C4-2B (cell line): ENCODE measurements at regions not wholly inside any gene's neighbourhood (a gene's known extent, or its start where the extent isn't known, plus 50 kb on each side); places are given as distances from the start of the nearest gene placed in this dataset.

Experiments
- ZFX ChIP-seq: fragments of 450-650 bp; IDR thresholded peaks from 2 replicates; pipeline ENCODE4 v1.6.1; 2017
- TF ChIP-seq, protein P1 (sequence below): fragments of 450-650 bp; conservative IDR thresholded peaks from 2 replicates; pipeline ENCODE4 v1.5.1; 2017; ENCODE audit warnings: mild to moderate bottlenecking

DNA sequence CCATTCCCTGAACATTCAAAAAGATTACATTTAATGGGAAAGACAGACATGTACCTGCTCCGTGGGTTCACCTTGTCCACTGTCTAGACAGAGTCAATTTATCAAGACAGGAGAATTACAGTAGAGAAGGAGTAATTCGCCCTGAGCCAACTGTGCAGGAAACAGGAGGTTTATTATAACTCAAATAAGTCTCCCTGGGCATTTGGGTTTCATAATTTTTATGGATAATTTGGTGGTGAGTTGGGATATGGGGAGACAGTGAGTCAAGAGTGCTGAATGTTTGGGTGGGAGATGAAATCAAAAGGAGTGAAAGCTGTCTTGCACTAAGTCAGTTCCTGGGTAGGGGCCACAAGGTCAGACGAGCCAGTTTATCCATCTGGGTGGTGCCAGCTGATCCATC, 165.9 kb upstream of the NAMPT start:
- TF ChIP-seq, protein P1, sequence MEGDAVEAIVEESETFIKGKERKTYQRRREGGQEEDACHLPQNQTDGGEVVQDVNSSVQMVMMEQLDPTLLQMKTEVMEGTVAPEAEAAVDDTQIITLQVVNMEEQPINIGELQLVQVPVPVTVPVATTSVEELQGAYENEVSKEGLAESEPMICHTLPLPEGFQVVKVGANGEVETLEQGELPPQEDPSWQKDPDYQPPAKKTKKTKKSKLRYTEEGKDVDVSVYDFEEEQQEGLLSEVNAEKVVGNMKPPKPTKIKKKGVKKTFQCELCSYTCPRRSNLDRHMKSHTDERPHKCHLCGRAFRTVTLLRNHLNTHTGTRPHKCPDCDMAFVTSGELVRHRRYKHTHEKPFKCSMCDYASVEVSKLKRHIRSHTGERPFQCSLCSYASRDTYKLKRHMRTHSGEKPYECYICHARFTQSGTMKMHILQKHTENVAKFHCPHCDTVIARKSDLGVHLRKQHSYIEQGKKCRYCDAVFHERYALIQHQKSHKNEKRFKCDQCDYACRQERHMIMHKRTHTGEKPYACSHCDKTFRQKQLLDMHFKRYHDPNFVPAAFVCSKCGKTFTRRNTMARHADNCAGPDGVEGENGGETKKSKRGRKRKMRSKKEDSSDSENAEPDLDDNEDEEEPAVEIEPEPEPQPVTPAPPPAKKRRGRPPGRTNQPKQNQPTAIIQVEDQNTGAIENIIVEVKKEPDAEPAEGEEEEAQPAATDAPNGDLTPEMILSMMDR = no peak
- no peak for TF ChIP-seq ZFX
